Loucy (cell line): ENCODE measurements at regions not wholly inside any gene's neighbourhood (a gene's known extent, or its start where the extent isn't known, plus 50 kb on each side); places are given as distances from the start of the nearest gene placed in this dataset.
"Not testable (repeated sequence)": the region's sequence is repeated elsewhere in the genome, so short reads cannot be mapped to it uniquely, and the experiment has no call there.

Experiments
- H2AFZ ChIP-seq: fragments of 200-600 bp; sonication (generic); 2 replicates; pipeline ENCODE4 v1.6.0; 2016; ENCODE audit warnings: antibody characterized with exemption, mild to moderate bottlenecking, low read length, moderate library complexity
- H3F3A ChIP-seq: fragments of 200-600 bp; 2 replicates; pipeline ENCODE4 v1.6.0; 2016; ENCODE audit warnings: antibody characterized with exemption, low read depth, mild to moderate bottlenecking
- H3K27me3 ChIP-seq: fragments of 200-600 bp; sonication (generic); 2 replicates; pipeline ENCODE4 v1.6.1; 2014; ENCODE audit warnings: low read length, mild to moderate bottlenecking; ENCODE audit not compliant: insufficient read depth, poor library complexity, severe bottlenecking
- H3K36me3 ChIP-seq: fragments of 200-600 bp; sonication (generic); 2 replicates; pipeline ENCODE4 v1.6.1; 2016; ENCODE audit warnings: low read length; ENCODE audit not compliant: insufficient read depth
- H3K4me1 ChIP-seq: fragments of 200-600 bp; sonication (generic); 2 replicates; pipeline ENCODE4 v1.5.1; 2014; ENCODE audit warnings: low read length, mild to moderate bottlenecking; ENCODE audit not compliant: insufficient read depth, poor library complexity, severe bottlenecking
- H3K4me2 ChIP-seq: fragments of 200-600 bp; sonication (generic); 2 replicates; pipeline ENCODE4 v1.6.0; 2014; ENCODE audit warnings: antibody characterized with exemption, low read length, low read depth, mild to moderate bottlenecking; ENCODE audit not compliant: poor library complexity, severe bottlenecking
- H3K4me3 ChIP-seq: fragments of 200-600 bp; sonication (generic); 2 replicates; pipeline ENCODE4 v1.5.1; 2014; ENCODE audit warnings: low read length, mild to moderate bottlenecking, mixed read lengths; ENCODE audit not compliant: poor library complexity, severe bottlenecking
- H3K79me2 ChIP-seq: fragments of 200-600 bp; sonication (generic); 2 replicates; pipeline ENCODE4 v1.6.1; 2014; ENCODE audit warnings: low read length; ENCODE audit not compliant: insufficient read depth
- H3K9ac ChIP-seq: fragments of 200-600 bp; sonication (generic); 2 replicates; pipeline ENCODE4 v1.6.0; 2014; ENCODE audit warnings: mild to moderate bottlenecking, low read depth, low read length, moderate library complexity; ENCODE audit not compliant: poor library complexity, severe bottlenecking
- H3K9me2 ChIP-seq: fragments of 200-600 bp; sonication (generic); replicated peaks from 2 replicates; pipeline ENCODE4 v1.6.1; 2016; ENCODE audit warnings: low read depth, low read length, mixed read lengths
- H3K9me3 ChIP-seq: fragments of 200-600 bp; sonication (generic); 2 replicates; pipeline ENCODE4 v1.6.1; 2014; ENCODE audit warnings: mild to moderate bottlenecking, antibody characterized with exemption, low read length, low read depth; ENCODE audit not compliant: insufficient read depth
- H4K20me1 ChIP-seq: fragments of 200-600 bp; sonication (generic); 2 replicates; pipeline ENCODE4 v1.6.0; 2014; ENCODE audit warnings: antibody characterized with exemption, low read length, mild to moderate bottlenecking; ENCODE audit not compliant: insufficient read depth, poor library complexity, severe bottlenecking
- CTCF ChIP-seq: fragments of 200-600 bp; sonication (generic); conservative IDR thresholded peaks from 2 replicates; pipeline ENCODE4 v1.5.1; 2014; ENCODE audit warnings: mild to moderate bottlenecking, antibody characterized with exemption, low read length
- EZH2phosphoT487 ChIP-seq: fragments of 200-600 bp; IDR thresholded peaks from 2 replicates; pipeline ENCODE4 v1.6.1; 2018; ENCODE audit warnings: antibody characterized with exemption, mild to moderate bottlenecking, moderate library complexity, borderline replicate concordance

DNA sequence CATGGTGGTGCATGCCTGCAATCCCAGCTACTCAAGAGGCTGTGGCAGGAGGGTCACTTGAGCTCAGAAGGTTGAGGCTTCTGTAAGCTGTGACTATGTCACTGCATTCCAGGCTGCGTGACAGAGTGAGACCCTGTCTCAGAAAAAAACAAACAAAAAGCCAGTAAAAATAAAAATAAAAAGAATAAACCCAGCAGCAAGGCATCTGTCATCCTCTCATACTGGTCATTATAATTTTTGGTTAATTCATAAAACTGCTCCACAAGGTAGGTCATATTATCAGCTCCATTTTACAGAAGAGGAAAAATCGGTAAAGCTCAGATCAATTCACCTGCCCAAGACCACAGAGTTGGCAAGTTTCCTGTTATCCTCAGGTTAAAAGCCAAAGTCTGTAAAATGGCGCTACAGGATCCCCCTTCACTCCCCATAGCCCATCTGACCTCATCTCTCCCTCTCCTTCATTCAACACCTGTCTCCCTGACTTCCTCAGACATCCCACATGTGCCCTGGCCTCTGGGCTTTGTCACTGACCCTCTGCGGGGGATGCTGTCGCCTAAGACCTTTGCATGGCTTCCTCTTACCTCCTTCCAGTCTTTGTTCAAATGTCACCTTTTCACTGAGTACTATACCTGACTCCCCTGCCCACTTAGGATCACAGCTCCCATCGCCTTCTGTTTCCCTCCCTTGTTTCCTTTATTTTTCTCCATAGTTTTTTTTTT is 213.2 kb upstream of the ZNF217 start:
- Histone ChIP-seq H3K4me3 (no peak overlapping the region), H4K20me1 (no peaks in the 10 kb centered on the region), H3K9me2 (no peaks in the 10 kb centered on the region), H2AFZ (no peak overlapping the region), H3K9ac (no peak overlapping the region), H3F3A (no peaks in the 10 kb centered on the region), H3K4me1 (no peaks in the 10 kb centered on the region), H3K79me2 (no peaks in the 10 kb centered on the region), H3K36me3 (no peaks in the 10 kb centered on the region), H3K27me3 (no peaks in the 10 kb centered on the region), H3K4me2 (no peak overlapping the region), H3K9me3 (no peaks in the 10 kb centered on the region)
- TF ChIP-seq EZH2phosphoT487 (no peak), CTCF (no peak)

DNA sequence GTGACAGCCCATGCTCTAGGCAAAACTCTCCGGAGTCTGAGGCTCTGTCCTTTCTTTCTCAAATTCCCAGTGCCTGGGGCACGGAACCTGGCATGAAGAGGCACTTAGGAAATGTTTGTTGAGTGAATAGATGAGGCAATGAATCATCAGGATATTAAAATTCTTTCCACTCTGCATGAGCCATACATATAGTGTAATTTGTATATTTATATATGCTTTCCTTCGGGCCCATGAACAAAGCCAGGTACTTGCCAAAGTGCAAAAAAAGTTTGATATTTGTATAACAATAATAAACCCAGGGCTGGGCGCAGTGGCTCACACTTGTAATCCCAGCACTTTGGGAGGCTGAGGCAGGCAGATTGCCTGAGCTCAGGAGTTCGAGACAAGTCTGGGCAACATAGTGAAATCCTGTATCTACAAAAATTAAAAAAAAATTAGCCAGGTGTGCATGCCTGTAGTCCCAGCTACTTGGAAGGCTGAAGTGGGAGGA is 212.3 kb upstream of the ZNF217 start:
- Histone ChIP-seq H3K9me3 (no peaks in the 10 kb centered on the region), H3F3A (no peaks in the 10 kb centered on the region), H3K9me2 (no peaks in the 10 kb centered on the region), H3K4me3 (no peak overlapping the region), H3K9ac (no peak overlapping the region), H3K27me3 (no peaks in the 10 kb centered on the region), H2AFZ (no peak overlapping the region), H3K79me2 (no peaks in the 10 kb centered on the region), H3K4me1 (no peaks in the 10 kb centered on the region), H3K36me3 (no peaks in the 10 kb centered on the region), H3K4me2 (no peak overlapping the region), H4K20me1 (no peaks in the 10 kb centered on the region)
- TF ChIP-seq EZH2phosphoT487 (no peak), CTCF (no peak)

DNA sequence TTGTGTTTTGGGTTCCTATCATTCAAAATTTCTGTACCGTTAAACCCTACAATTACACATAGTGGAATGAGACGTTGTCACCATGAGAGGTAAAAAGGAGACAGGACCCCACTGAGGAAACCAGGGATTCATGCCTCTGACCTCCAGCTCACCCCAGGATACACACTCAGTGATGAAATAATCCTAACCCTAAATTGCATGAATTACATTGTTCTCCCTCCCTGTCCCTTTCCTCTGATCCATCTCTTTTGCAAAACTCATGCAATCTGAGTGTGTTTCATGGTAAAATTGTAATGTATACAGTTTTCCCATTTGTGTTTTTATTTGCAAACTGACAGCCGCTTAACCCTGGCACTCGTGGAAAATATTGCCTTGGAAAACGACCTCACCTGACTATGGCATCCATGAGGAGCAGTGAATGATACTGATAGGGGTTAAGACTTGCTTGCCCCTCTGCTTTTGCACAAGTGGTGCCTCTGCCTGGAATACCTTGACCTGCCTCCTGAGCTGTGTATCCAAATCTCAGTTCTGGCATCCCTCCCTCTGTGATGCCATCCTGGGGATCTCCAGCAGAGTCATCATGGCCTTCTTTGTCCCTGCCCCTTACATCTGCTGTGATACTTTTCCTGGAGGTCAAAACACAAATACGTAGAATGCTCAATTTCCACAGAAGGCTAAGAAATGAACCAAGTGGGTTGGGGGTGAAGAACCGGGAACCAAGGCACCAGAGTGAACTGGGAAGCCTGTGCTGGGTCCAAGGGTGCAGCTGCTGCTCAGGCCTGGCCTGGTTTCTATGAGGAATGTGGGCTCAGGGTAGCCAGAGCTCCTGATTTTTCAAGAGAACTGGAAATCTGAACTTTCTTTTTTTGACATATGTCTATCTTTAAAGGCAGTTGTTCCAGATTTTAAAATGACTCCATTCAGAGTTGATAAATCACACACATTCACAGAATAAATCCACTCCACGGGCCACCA is 211.6 kb upstream of the ZNF217 start:
- Histone ChIP-seq H3K4me3 (no peak overlapping the region), H3K9me3 (no peaks in the 10 kb centered on the region), H3F3A (no peaks in the 10 kb centered on the region), H2AFZ (no peak overlapping the region), H3K9ac (no peak overlapping the region), H3K36me3 (no peaks in the 10 kb centered on the region), H3K9me2 (no peaks in the 10 kb centered on the region), H4K20me1 (no peaks in the 10 kb centered on the region), H3K79me2 (no peaks in the 10 kb centered on the region), H3K4me1 (no peaks in the 10 kb centered on the region), H3K27me3 (no peaks in the 10 kb centered on the region), H3K4me2 (no peak overlapping the region)
- TF ChIP-seq EZH2phosphoT487, result no peak
- no peak for TF ChIP-seq CTCF

DNA sequence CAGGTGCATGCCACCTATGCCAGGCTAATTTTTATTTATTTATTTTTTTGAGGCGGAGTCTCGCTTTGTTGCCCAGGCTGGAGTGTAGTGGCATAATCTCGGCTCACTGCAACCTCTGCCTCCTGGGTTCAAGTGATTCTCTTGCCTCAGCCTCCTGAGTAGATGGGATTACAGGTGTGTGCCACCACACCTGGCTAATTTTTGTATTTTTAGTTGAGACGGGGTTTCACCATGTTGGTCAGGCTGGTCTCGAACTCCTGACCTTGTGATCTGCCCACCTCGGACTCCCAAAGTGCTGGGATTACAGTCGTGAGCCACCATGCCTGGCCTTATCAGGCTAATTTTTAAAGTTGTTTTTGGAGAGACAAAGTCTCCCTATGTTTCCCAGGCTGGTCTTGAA is 210.7 kb upstream of the ZNF217 start:
- H4K20me1 ChIP-seq, H3K27me3 ChIP-seq, H2AFZ ChIP-seq, H3F3A ChIP-seq, H3K36me3 ChIP-seq, H3K9me3 ChIP-seq, H3K79me2 ChIP-seq, H3K9ac ChIP-seq, H3K9me2 ChIP-seq, H3K4me2 ChIP-seq, H3K4me3 ChIP-seq, H3K4me1 ChIP-seq: not testable (repeated sequence)
